Keratinocyte (primary cell): ENCODE measurements at regions not wholly inside any gene's neighbourhood (a gene's known extent, or its start where the extent isn't known, plus 50 kb on each side); places are given as distances from the start of the nearest gene placed in this dataset.

Experiments
- DNase-seq: peaks from one replicate; pipeline ENCODE4 v3.0.0-alpha.2; 2011; ENCODE audit warnings: low read depth, missing footprints, low spot score
- FAIRE-seq: peaks from 2 replicates; lab custom pipeline; 2011; peaks lifted over from hg19 to GRCh38; lab: Jason Lieb, UNC
- H2AFZ ChIP-seq: 2 replicates; pipeline ENCODE4 v1.6.0; 2012; ENCODE audit warnings: low read length, control low read depth, inconsistent platforms; ENCODE audit not compliant: control insufficient read depth
- H3K27ac ChIP-seq: 2 replicates; pipeline ENCODE4 v1.5.1; 2011; ENCODE audit warnings: low read length; ENCODE audit not compliant: control insufficient read depth, insufficient read depth
- H3K27me3 ChIP-seq: 3 replicates; pipeline ENCODE4 v1.6.0; 2011; ENCODE audit warnings: low read length; ENCODE audit not compliant: control insufficient read depth, insufficient read depth; ENCODE audit errors: extremely low read depth
- H3K36me3 ChIP-seq, 2 experiments: 2 replicates in 1 of 2; 3 replicates in 1 of 2; pipeline ENCODE4 v1.5.1; 2011; ENCODE audit warnings: low read length in 2 of 2, mild to moderate bottlenecking in 1 of 2; ENCODE audit not compliant: control insufficient read depth in 2 of 2, insufficient read depth in 2 of 2; ENCODE audit errors: extremely low read depth in 1 of 2
- H3K4me1 ChIP-seq: 3 replicates; pipeline ENCODE4 v1.5.1; 2011; ENCODE audit warnings: low read length; ENCODE audit not compliant: control insufficient read depth, insufficient read depth; ENCODE audit errors: extremely low read depth
- H3K4me2 ChIP-seq: 3 replicates; pipeline ENCODE4 v1.6.0; 2011; ENCODE audit warnings: low read depth, low read length; ENCODE audit not compliant: control insufficient read depth, insufficient read depth; ENCODE audit errors: extremely low read depth
- H3K4me3 ChIP-seq, 3 experiments: fragments of 200-600 bp in 1 of 3; sonication (generic) in 1 of 3; 2 replicates in 2 of 3; 3 replicates in 1 of 3; pipeline ENCODE4 v1.5.1; 2011 to 2016; ENCODE audit warnings: low read length in 3 of 3, mild to moderate bottlenecking in 3 of 3, control low read depth in 2 of 3, inconsistent platforms in 1 of 3, low read depth in 1 of 3, mixed read lengths in 1 of 3, mixed run types in 1 of 3, moderate library complexity in 1 of 3; ENCODE audit not compliant: control insufficient read depth in 2 of 3, insufficient read depth in 2 of 3; ENCODE audit errors: extremely low read depth in 1 of 3
- H3K79me2 ChIP-seq: 2 replicates; pipeline ENCODE4 v1.6.0; 2012; ENCODE audit warnings: low read length; ENCODE audit not compliant: control insufficient read depth, insufficient read depth
- H3K9ac ChIP-seq: 3 replicates; pipeline ENCODE4 v1.6.0; 2011; ENCODE audit warnings: low read length; ENCODE audit not compliant: control insufficient read depth, insufficient read depth; ENCODE audit errors: extremely low read depth
- H3K9me1 ChIP-seq: 3 replicates; pipeline ENCODE4 v1.6.0; 2011; ENCODE audit warnings: low read length; ENCODE audit not compliant: control insufficient read depth, insufficient read depth; ENCODE audit errors: extremely low read depth
- H3K9me3 ChIP-seq: 2 replicates; pipeline ENCODE4 v1.5.1; 2012; ENCODE audit warnings: low read depth, low read length; ENCODE audit not compliant: control insufficient read depth
- H4K20me1 ChIP-seq: 3 replicates; pipeline ENCODE4 v1.6.0; 2011; ENCODE audit warnings: low read length; ENCODE audit not compliant: control insufficient read depth, insufficient read depth; ENCODE audit errors: extremely low read depth
- CTCF ChIP-seq, 3 experiments: IDR thresholded peaks in 1 of 3; conservative IDR thresholded peaks in 1 of 3; optimal IDR thresholded peaks in 1 of 3; 2 replicates in 2 of 3; 3 replicates in 1 of 3; pipeline versions ENCODE3 to v1.5.1; 2011; ENCODE audit warnings: low read length in 3 of 3, mild to moderate bottlenecking in 3 of 3, moderate library complexity in 2 of 3, control low read depth in 1 of 3, inconsistent platforms in 1 of 3; ENCODE audit not compliant: insufficient read depth in 2 of 3; ENCODE audit errors: extremely low read depth in 1 of 3
- EZH2 ChIP-seq: IDR thresholded peaks from one replicate; pipeline ENCODE4 v1.6.1; 2012; ENCODE audit warnings: inconsistent platforms, mild to moderate bottlenecking, low read length, moderate library complexity
- dilution Hi-C: fragments of 300-500 bp; cut with MboI; formaldehyde crosslinking; loops from one replicate; pipeline ENCODE4 v1.7.0; 2020; ENCODE audit warnings: low sequenced_read_pairs; ENCODE audit not compliant: extremely low pct_ligation_motif_present

DNA sequence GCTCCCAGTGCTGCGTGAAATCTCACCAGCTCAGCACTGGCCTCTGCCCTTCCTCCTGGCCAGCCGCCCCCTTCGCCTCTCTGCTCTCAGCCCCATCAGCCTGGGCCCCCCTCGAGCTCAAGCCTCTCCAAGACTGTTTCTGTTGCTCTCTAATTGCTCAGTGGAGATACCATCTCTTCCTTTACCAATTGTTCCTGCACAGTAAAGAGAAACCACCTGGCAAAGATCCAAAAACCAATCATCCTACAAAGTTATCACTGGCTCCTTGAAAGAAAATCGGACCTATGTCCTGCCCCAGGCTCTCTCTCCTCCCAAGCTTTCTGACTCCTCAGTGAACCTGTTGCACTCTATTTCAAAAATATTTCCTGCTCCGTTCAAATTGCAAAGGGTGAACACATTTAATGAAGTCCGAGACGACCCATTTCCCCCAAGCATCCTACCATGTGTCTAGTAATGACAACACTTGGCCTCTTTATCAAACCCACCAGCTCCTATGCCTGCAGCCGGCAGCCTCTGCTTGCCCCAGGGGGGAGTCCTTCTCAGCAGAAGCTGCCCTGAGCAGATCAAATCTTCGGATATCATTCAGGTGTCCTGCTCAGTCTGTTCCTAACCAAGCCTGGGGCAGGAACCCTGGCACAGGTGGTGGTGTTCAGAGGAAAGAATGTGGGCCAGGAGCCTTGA lies 53.7 kb upstream of the FAM174B start:
- no peaks in the 10 kb centered on the region for H3K79me2 ChIP-seq
- H3K9me3 ChIP-seq = no peaks in the 10 kb centered on the region
- TF ChIP-seq EZH2 (no peak), CTCF (optimal IDR thresholded peaks at IDR 0.05 in 1 of 3, IDR thresholded peaks at IDR 0.05 in 1 of 3, conservative IDR thresholded peaks at IDR 0.05 in 1 of 3; ENCODE audit: extremely low read depth in 1 of 3, insufficient read depth in 2 of 3, low read length in 3 of 3) (no peak)
- H3K4me3 ChIP-seq = no peak overlapping the region
- H3K36me3 ChIP-seq = no peaks in the 10 kb centered on the region
- peaks cover 3% of the 10 kb centered on the region for H3K4me1 ChIP-seq
- H3K27me3 ChIP-seq = no peaks in the 10 kb centered on the region
- FAIRE-seq (no peak), DNase-seq (no peak)
- H2AFZ ChIP-seq = no peak overlapping the region
- H4K20me1 ChIP-seq = no peaks in the 10 kb centered on the region
- no peak overlapping the region for H3K9ac ChIP-seq
- H3K9me1 ChIP-seq = no peaks in the 10 kb centered on the region
- H3K27ac ChIP-seq = no peak overlapping the region
- dilution Hi-C loops = no loop called here
- H3K4me2 ChIP-seq = no peak overlapping the region

DNA sequence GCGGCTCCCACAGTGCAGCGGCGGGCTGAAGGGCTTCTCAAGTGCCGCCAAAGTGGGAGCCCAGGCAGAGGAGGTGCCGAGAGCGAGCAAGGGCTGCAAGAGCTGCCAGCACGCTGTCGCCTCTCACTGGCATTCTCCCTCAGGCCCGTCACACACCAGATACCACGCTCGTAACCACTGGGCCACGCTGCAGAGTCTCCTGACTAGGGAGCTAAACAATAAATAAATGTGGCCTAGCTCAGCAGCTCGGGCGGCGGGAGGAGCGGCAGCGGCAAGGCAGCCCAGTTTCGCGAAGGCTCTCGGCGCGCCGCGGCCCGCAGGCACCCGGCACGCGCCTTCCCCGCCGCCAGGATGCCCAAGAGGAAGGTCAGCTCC lies 55.9 kb upstream of the FAM174B start:
- no peak overlapping the region for H2AFZ ChIP-seq
- FAIRE-seq (no peak), DNase-seq (no peak)
- no peaks in the 10 kb centered on the region for H4K20me1 ChIP-seq
- TF ChIP-seq EZH2 (no peak), CTCF (optimal IDR thresholded peaks at IDR 0.05 in 1 of 3, IDR thresholded peaks at IDR 0.05 in 1 of 3, conservative IDR thresholded peaks at IDR 0.05 in 1 of 3; ENCODE audit: extremely low read depth in 1 of 3, insufficient read depth in 2 of 3, low read length in 3 of 3) (no peak)
- no peak overlapping the region for H3K9ac ChIP-seq
- no peak overlapping the region for H3K4me2 ChIP-seq
- H3K27ac ChIP-seq = no peak overlapping the region
- H3K4me3 ChIP-seq = no peak overlapping the region
- peaks cover 6% of the 10 kb centered on the region for H3K4me1 ChIP-seq
- no peaks in the 10 kb centered on the region for H3K79me2 ChIP-seq
- H3K9me3 ChIP-seq = no peaks in the 10 kb centered on the region
- H3K27me3 ChIP-seq = no peaks in the 10 kb centered on the region
- dilution Hi-C loops = no loop called here
- H3K9me1 ChIP-seq = no peaks in the 10 kb centered on the region
- no peaks in the 10 kb centered on the region for H3K36me3 ChIP-seq
